Head of caudate nucleus (tissue), 42 donors: ENCODE measurements at regions not wholly inside any gene's neighbourhood (a gene's known extent, or its start where the extent isn't known, plus 50 kb on each side); places are given as distances from the start of the nearest gene placed in this dataset.
A peak's percentile ranks its signal among the peaks of the same experiment; 100 is the strongest.
"Not testable (repeated sequence)": the region's sequence is repeated elsewhere in the genome, so short reads cannot be mapped to it uniquely, and the experiment has no call there.

Source experiments
- DNase-seq, 42 donors: peaks; one replicate each; pipeline versions ENCODE4 v3.0.0 to v3.0.0-alpha.2; 2020 to 2021; ENCODE audit warnings: mixed read lengths in 7 of 42
- intact Hi-C: fragments of 100-400 bp; cut with DNase I; formaldehyde crosslinking; loops from one replicate; pipeline ENCODE4 v1.15.0; 2022

GRCh38 chr17:54426296-54426886 is 474.3 kb upstream of the TOM1L1 start:
- intact Hi-C loops = no loop called here
- peak in 6 of 42 donors; percentile 3 to 22 (median 9) for DNase-seq

GRCh38 chr17:54435966-54436365 is 464.7 kb upstream of the TOM1L1 start:
- intact Hi-C loops = no loop called here
- DNase-seq = no peak

DNA sequence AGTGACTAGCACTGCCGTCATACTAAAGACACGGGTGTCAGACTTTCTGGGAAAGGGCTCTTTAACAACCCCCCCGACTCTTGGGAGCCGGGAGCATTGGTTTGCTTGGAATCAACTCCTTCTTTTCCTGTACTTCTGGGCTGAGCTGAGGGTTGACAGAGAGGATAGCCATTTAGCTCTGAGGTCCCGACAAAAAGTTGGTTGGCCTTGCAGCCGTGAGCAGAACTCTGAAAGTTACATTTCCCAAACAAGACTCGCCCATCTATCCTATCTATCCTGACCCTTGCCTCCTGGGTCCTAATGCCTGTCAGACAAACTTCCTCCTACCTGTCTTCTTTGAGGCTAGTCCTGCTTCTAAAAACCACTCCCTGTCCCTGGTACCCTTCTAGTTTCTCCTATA is 460.8 kb upstream of the TOM1L1 start:
- intact Hi-C loops = no loop called here
- no peak for DNase-seq

GRCh38 chr17:54451051-54451450 is 449.6 kb upstream of the TOM1L1 start:
- intact Hi-C loops = no loop called here
- no peak for DNase-seq

DNA sequence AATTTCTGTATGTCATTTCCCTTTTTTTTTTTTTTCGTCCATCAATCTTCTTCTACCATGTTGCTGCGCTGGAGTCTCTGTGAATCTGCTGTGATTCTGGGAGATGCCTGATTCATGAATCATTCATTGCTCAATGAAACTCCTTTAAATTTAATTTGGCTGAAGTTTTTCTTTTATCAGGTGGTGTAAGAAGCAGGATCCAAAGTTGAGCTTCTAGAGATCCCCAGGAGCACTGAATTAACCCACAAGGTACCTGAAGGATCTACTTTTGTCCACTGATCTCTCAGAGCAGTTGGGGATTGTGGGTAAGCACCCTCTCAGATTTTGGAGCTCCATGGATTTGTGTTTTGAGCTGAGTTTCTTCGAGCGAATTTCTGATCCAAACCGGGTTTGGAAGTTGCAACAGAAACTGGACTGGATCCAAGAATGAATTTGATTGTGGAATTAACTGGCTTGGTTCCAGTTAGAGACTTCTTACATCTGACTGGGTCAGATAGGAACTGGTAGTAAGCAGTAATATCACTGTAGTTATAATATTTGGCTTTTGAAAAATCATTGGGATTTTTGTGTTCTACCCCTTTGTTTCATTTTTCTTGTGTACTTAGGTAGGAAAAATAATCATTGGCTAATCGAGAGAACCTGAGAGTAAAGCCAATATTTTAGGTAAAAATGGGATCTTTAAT is 447.8 kb upstream of the TOM1L1 start:
- DNase-seq = no peak
- intact Hi-C loops = no loop called here

- intact Hi-C loops = no loop called here
- no peak for DNase-seq
Measured at GRCh38 chr17:54455251-54455868, 445.3 kb upstream of the TOM1L1 start.

DNA sequence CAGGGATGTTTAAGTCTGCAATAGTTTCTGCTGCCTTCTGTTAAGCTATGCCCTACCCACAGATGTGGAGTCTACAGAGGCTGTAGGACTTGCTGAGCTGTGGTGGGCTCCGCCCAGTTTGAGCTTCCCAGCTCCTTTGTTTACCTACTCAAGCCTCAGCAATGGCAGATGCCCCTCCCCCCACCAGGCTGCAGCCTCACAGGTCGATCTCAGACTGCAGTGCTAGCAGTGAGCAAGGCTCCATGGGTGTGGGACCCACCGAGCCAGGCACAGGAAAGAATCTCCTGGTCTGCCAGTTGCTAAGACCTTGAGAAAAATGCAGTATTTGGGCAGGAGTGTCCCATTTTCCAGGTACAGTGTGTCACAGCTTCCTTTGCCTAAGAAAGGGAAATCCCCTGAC is 435.2 kb upstream of the TOM1L1 start:
- intact Hi-C loops, DNase-seq: not testable (repeated sequence)

- intact Hi-C loops = no loop called here
- DNase-seq = no peak
Measured at GRCh38 chr17:54466875-54467274, 433.8 kb upstream of the TOM1L1 start.

DNA sequence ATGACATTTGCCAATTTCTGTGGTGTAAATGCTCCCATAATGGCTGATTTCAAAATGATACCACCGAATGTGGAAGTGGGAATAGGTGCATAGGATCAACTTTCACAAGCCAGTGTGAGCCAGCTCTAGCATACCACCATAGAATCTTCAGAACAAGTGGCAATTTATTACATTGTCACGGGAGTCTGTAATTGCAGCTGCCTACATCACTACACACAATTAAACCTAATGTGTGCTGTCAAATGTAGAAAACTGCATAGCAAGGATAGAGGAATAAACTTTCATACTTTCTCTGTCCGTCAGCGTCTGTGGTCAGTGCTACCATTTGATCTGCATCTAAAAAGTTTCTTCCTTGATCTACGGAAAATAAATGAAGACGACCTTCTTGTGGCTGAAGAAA is 417.8 kb upstream of the TOM1L1 start:
- DNase-seq = no peak
- intact Hi-C loops = no loop called here

- DNase-seq = no peak
- intact Hi-C loops = no loop called here
Measured at GRCh38 chr17:54493691-54494090, 407.0 kb upstream of the TOM1L1 start.

DNA sequence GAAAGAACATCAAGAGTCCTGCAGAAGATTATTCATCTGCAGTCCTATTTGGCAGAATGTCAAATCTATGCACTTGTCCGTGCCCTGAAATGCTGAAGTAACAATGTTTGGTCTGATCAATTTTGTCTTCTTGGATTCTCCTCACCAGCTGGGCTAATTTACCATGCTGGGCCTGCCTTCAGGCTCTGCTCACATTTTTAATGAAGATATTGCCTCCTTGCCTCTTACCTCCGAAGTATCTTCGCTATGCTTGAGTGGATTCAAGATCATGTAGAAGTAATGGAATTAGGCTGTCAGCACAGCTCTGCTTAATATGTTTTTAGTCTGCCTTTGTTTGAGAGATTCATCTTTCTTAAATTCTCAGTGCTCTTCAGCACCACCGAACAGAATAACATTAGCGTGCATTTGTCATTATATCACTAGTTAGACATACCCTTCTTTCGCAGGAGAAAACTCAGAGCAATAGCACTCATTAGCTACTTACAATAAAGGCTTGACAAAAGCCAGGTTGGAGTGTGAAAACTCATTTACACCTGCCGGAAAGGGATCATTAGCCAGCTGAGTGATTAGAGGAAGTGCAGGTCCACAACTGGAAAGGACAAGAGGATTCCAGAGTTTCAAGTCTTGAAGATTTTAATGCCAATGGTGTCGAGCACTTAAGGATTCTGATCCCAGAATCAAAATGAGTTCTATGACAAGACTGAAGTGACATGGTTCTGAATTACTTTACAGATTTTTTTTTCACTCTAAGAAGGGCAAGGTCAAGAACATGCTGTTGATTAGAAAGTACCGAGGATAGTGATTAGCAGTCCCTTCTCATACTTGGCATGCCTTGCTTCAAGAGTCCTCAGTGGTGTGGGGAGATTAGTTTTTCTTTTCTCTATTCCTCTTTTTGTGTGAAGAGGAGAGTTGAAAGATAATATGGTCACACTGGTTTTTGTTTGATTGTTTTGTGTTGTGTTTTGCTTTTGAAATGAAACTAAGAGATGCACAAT is 405.6 kb upstream of the TOM1L1 start:
- DNase-seq = no peak
- intact Hi-C loops = no loop called here

GRCh38 chr17:54505404-54505803 is 395.2 kb upstream of the TOM1L1 start:
- no peak for DNase-seq
- intact Hi-C loops = no loop called here

DNA sequence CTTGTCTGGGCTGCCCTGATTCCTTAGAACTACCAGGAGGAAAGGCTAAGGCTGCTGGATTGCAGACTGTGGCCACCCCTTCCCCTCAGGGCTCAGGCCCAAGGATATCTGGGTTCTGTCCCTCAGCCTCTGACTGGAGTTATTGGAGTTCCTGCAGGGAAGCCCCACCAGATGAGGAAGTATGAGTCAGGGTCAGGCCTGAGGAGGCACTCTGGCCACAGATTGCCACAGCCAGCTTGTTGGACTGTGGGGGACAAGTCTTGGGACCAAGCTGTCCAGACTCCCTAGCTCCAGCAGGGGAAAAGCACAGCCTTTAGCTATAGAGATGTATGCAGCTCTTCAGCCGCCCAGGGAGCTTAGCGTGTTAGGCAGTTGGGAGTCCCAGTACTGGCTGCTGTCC is 381.9 kb upstream of the TOM1L1 start:
- no peak for DNase-seq
- intact Hi-C loops = no loop called here

- intact Hi-C loops = no loop called here
- DNase-seq = no peak
Measured at GRCh38 chr17:54521137-54521536, 379.5 kb upstream of the TOM1L1 start.

- DNase-seq = no peak
- intact Hi-C loops = no loop called here
Measured at GRCh38 chr17:54524501-54524900, 376.2 kb upstream of the TOM1L1 start.

- DNase-seq = no peak
- intact Hi-C loops = no loop called here
Measured at GRCh38 chr17:54527941-54528340, 372.7 kb upstream of the TOM1L1 start.

DNA sequence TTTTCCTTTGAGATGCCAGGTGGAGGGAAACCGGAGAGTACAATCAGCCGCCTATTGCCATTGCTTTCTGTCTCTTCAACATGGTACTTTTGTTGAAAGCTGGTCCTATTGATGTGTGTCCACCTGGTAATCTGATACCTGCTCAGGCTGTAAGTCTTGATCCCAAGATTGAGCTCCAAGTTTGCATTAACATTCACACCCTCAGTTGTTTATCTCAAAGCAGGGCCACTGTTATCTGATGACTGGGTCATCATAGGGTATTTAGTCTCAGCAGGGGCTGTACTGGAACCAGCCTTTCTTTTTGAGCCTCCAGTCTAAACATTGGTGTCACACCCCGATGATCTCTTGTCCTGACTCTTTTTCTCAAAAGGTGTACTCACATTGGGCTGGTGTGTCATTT is 370.3 kb upstream of the TOM1L1 start:
- intact Hi-C loops = no loop called here
- DNase-seq = no peak

- DNase-seq = no peak
- intact Hi-C loops = no loop called here
Measured at GRCh38 chr17:54536306-54536705, 364.3 kb upstream of the TOM1L1 start.

GRCh38 chr17:54537656-54538055 is 363.0 kb upstream of the TOM1L1 start:
- intact Hi-C loops = no loop called here

DNA sequence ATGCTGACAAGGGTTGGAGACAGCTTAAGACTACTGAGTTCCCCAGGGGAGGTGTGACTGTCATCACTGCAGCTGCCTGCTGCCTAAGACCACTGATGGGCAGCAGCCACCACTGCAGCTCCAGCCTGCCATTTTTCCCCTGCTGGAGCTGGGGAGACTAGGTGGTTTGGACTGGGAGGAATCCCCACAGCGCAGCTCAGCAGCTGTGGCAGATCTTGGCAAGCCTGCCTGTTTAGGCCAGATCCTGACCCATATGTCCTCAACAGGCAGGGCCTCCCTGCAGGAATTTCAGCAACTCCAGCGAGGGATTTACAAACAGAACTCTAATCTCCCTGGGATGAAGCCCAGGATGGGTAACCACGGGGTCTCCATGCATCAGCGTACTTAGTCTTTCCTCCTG is 356.4 kb upstream of the TOM1L1 start:
- no peak for DNase-seq

More at GRCh38 chr17:54537656-54538055, 363.0 kb upstream of the TOM1L1 start:
- DNase-seq = no peak

More for the DNA sequence above, 356.4 kb upstream of the TOM1L1 start:
- intact Hi-C loops = no loop called here
